Stimulated activated CD8-positive, alpha-beta memory T cell treated with anti-CD3 and anti-CD28 coated beads, Interleukin-7, amount 100 ng/mL, for 4 hours (primary cell): ENCODE measurements at regions not wholly inside any gene's neighbourhood (a gene's known extent, or its start where the extent isn't known, plus 50 kb on each side); places are given as distances from the start of the nearest gene placed in this dataset.

Source experiments
- DNase-seq, 2 donors: peaks; one replicate each; pipeline ENCODE4 v3.0.0-alpha.2; 2020; ENCODE audit warnings: low read depth in 2 of 2

DNA sequence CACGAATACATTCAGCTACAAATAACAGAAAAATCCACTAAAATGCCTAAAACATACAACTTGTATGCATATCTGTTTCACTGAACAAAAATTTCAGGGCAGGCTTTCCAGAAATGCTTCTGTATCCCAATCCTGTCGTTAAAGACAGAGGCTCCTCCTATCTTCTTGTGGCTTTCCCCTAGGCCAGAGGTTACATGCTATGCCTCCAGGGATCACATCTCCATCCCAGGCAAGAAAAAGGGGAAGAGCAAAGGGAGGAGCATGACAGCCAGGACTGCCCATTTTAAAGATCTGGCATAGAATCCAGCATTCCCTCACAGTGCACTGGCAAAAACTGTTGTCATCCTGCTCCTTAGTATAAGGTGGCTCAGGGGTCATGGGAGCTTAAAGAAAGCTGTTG, 268.7 kb upstream of the SETBP1 start:
- DNase-seq, result no peak

DNA sequence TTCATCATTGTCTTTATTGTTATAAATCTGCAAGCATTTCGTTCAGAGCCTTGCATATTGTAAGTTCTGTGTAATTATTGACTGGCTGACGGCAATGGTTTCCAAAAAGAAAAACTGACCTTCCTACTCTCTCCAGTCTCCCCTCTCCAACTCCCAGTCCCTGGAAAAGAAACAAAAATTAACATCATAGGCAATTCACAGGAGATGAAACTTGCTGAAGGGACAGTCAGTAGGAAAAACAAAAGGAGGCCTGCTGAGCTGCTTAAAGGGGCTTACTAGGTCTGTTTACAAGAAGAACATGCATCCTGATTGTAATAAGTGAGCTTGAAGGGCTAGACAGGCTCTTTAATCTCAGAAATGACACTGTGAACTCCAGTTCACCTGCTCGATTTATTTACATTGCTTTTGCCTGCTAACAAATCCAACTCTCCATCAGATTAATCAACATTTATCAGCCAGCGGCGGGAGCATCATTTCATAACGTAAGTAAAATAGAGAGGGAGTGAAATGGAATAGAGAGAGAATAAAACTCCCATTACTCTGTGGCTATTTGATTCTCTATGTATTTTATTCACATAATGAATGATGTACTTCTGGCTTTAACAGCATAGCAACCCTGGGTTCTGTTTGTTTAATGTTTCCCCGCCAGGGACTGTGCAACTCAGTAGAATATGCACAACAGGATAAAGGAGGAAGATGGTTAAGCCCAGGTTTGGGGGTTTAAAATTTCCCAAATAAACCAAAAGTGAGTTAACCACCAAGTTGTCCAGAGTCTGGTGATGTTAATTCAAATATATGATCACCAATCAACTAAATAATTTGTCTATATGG, 256.7 kb upstream of the SETBP1 start:
- DNase-seq, result no peak

- DNase-seq, result no peak
Observed at GRCh38 chr18:44424645-44425035, 256.0 kb upstream of the SETBP1 start.

DNA sequence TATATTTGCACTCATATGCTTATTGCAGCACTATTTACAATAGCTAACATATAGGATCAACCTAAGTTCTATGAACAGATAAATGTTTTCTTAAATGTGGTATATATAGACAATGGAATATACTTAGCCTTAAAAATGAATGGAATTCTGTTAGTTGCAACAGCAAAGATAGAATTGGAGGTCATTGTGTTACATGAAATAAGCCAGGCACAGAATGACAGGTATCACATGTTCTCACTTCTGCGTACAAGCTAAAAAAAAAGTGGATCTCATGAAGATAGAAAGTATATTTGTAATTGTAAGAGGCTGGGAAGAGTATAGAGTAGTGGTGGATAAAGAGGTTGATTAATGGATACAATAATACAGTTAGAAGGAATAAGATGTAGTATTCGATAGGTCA, 255.5 kb upstream of the SETBP1 start:
- no peak for DNase-seq

DNA sequence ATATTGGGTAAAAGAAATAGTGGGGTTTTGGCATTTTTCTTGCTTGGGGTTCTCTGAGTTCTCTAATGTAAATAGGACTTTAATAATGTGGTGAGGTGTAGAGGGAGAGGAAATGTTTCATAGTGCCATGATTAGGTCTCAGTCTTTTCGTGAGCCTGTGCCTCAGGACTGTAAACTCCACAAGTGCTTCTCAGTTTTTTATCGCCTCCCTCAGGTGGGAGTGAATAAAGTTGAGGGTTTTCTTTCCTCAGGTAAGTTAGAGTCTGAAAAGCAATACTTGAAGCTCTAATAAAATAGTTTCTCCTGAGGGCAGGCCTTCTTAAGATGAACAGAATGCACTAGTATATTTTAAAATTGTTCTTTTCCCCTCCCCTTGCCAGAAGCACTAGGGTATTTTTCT, 243.1 kb upstream of the SETBP1 start:
- DNase-seq, result no peak

DNA sequence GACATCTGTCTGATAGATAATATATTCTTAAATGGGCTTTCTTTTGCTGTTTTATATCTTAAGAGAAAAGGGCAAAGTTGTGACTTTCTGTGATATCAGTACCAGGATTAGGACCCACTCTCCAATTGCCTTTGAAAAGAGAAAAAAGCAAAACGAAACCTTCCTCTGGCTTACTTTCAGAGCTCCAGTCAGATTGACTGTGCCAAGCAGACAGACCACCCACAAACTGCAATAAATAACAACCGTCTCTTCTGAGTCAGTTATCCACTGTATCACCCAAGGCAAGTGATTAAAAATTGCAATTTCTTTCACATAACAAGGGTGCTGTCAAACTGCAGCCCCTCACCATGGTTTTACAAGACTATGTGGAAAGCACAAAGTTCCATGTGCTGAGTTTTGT, 230.5 kb upstream of the SETBP1 start:
- no peak for DNase-seq

GRCh38 chr18:44452346-44452745, 228.3 kb upstream of the SETBP1 start:
- no peak for DNase-seq

DNA sequence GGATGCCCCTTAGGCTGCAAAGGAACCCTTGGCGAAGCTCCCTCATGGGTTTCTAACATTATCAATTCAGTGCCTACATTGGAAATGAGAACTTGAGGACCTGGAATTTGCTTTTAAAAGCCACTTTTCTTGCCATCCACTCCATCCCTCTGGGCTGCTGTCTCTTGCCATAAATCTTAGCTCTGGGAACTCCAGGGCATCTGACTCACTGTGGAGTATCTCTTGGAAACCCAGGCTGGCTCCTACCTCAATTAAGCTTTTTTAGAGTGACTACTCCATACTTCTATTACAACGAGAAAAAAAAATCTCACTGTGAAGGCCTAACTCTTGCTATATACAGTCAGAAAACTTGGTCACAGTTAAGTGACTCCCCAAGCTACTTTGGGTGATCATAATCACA, 227.2 kb upstream of the SETBP1 start:
- DNase-seq, result no peak

GRCh38 chr18:44458777-44459176, 221.9 kb upstream of the SETBP1 start:
- no peak for DNase-seq

DNA sequence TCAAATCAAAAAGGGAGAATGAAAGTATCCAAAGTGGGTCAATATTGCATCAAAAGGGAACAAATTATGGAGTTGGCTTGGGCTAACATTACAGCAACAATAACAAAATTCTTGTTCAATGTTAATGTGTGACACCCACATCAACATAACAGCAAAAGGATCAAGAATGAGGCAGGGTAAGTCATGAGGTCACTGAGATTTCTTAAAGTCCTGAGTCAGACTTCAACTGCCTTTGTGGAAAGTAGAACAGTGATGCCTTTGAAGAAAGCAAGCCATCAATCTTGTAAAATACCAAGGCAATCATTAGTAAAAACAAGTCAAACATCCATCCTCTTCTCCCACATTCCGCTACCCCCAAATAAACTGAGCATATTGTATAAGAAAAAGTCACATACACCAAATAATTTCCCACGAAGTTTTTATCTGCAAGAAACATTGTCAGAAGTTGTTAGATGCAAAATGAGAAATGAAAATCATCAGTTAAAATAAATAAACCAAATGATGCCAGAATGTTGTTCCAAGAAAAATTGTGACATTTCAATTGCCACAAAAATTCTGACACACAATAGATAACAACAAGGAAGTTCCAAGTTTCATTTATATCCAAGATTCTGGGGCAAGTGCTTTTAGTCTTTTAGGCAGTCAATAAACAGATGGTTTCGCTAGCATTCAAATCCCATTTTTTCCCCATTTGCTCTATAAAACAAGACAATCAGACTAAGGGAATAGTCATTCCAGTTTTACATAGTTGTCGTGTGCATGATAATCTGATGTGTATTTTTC, 216.1 kb upstream of the SETBP1 start:
- DNase-seq, result no peak

DNA sequence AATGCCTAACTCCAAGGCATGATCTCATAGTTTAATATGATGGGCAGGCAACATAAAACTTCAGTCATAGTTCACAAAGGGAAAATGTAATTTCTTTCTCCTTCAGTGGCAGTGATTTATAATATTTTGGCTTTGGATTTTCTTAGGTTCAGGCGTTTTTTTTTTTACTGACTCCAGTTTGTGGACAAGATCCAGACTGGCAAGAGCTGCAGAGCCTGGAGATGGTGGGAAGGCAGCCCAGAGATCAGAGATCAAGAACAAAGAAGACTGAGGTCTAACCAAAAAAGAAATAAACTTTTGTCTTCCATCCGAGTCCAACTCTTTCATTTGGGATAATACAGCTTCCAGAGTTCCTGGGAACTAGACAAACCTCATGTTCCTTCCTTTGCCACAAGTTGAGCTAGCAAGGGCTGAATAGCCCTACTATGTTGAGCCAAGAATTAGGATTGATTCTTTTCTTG, 215.3 kb upstream of the SETBP1 start:
- no peak for DNase-seq

- no peak for DNase-seq
Observed at GRCh38 chr18:44466997-44467396, 213.7 kb upstream of the SETBP1 start.

DNA sequence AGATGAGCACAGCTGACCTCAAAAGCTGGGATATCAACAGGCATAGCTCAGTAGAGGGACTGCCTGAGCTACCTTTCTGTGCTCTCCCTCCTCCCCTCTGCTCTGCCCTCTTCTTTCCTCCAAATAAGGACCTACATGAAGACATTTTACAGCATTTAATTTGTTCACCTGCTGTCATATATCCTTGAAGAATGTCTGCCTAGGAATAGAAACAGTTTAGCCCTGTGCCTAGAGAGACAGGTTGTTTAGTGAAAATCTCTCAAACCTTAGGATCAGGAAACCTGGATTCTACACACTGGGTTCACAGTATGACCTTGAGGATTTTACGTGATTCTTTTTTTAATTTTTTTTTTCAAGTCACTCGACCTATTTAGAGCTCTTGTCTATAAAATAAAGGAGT, 213.0 kb upstream of the SETBP1 start:
- no peak for DNase-seq

DNA sequence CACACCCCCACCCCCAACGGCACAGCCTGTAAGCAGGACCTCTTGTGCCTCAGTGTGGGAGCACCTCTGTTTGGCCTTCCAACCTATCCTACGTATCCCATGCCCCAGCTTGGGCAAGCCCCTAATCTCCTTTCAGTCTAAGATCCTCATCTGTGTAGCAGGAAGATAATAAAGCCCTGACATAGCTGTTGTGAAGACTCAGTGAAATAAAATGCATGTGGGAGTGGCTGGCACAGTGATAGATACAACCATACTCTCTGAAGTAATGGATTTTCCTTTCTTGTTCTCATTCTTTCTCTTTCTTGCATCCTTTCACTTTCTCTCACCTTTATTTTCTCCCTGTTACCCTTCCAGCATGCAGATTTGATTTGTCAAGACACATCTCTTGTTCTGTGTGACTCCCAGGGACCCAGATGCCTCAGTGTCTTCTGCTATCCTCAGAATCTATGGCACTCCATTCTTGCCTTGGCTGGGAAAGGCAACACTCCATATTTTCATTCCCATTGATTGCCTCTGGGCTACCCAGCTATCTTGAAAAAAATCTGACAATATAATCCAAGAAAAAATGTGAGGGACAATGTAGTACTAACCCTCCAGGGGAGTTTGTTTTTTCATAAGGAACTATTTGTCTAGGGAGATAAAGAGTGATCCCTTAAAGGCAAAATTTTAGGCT, 207.2 kb upstream of the SETBP1 start:
- DNase-seq, result no peak

- DNase-seq, result no peak
Observed at GRCh38 chr18:44474067-44474411, 206.6 kb upstream of the SETBP1 start.

GRCh38 chr18:44474591-44474990, 206.1 kb upstream of the SETBP1 start:
- DNase-seq, result no peak

DNA sequence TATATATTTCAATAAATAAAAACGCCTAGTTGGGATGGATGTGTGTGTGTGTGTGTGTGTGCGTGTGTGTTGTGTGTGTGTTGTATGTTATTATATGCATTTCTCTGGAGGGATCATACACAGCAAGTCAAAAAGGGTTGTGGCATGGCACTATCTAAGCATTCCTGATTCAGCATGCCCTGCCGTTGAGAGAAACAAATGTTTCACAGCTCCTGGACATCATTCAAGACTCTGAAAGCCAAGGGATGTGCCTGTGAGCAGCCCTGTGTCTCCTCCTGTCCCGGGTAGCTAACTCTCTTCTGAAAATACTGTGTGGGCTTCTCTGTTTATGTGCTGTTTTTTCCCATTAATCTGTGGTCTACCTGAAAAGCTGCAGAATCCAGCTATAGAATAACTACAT, 197.9 kb upstream of the SETBP1 start:
- DNase-seq, result no peak

- DNase-seq, result no peak
Observed at GRCh38 chr18:44495151-44495550, 185.5 kb upstream of the SETBP1 start.

DNA sequence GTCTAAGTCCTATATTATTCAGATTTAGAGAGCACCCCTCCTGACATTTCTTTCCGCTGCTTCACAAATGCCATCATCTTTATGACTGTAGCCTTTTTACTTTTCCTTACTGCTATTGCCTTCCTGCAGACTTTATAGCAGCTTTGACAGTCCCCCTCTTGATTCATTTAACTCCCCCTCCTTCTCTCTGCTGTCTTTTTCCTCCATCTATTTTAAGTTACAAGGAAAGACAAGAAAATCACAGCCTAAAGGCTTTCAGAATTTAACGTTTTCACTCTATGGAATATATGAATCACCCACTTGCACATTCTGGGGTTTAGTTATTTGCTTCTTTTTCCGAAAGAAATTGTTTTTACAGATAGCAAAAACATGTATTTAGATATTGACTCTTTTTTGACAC, 183.4 kb upstream of the SETBP1 start:
- no peak for DNase-seq

- no peak for DNase-seq
Observed at GRCh38 chr18:44497757-44498490, 182.8 kb upstream of the SETBP1 start.

GRCh38 chr18:44500808-44501610, 179.7 kb upstream of the SETBP1 start:
- DNase-seq, result no peak
